ENCODE measurements at regions not wholly inside any gene's neighbourhood (a gene's known extent, or its start where the extent isn't known, plus 50 kb on each side); places are given as distances from the start of the nearest gene placed in this dataset.

GRCh38 chr4:175427751-175428150 lies 384.3 kb downstream of the GPM6A start:
- RAD21 ChIA-PET (ENCODE audit: low non-redundant PET in 1 of 2, low total read pairs in 2 of 2, uncharacterized antibody in 2 of 2, unreplicated experiment in 2 of 2), result no interaction called here
- no peak overlapping the region for H3K4me2 ChIP-seq (ENCODE audit: low read length)
- no peaks in the 10 kb centered on the region for H3K4me1 ChIP-seq (ENCODE audit: control insufficient read depth in 1 of 2, insufficient read depth in 2 of 2, low read length in 2 of 2)
- DNase-seq (ENCODE audit: low read depth, low spot score) (no peak), ATAC-seq (no peak)
- TF ChIP-seq CTCF (IDR thresholded peaks at IDR 0.05 in 2 of 3, conservative IDR thresholded peaks at IDR 0.05 in 1 of 3; ENCODE audit: borderline replicate concordance in 1 of 3, insufficient read depth in 1 of 3, low read depth in 2 of 3, low read length in 2 of 3), result no peak
- TF ChIP-seq POLR2A (IDR thresholded peaks at IDR 0.05; ENCODE audit: borderline replicate concordance, extremely low read depth, insufficient read depth, insufficient read length), result no peak
- no peak for TF ChIP-seq ZNF274 (IDR thresholded peaks at IDR 0.05; ENCODE audit: low read depth, low read length)
- no peak for TF ChIP-seq EZH2phosphoT487 (IDR thresholded peaks at IDR 0.05; ENCODE audit: borderline replicate concordance)
- TF ChIP-seq SP1 (IDR thresholded peaks at IDR 0.05; ENCODE audit: low read depth), result no peak
- TF ChIP-seq JUND (IDR thresholded peaks at IDR 0.05), result no peak
- TF ChIP-seq ELF1 (IDR thresholded peaks at IDR 0.05; ENCODE audit: borderline replicate concordance, low read depth), result no peak
- no peak for TF ChIP-seq EGR1 (IDR thresholded peaks at IDR 0.05; ENCODE audit: low read depth)
- TF ChIP-seq REST (IDR thresholded peaks at IDR 0.05; ENCODE audit: low read depth), result no peak
- no peak for TF ChIP-seq RAD21 (IDR thresholded peaks at IDR 0.05; ENCODE audit: low read depth)
- TF ChIP-seq MAX (IDR thresholded peaks at IDR 0.05), result no peak
- TF ChIP-seq SRF (IDR thresholded peaks at IDR 0.05; ENCODE audit: low read depth), result no peak
- no peak for TF ChIP-seq TCF7L2 (IDR thresholded peaks at IDR 0.05; ENCODE audit: borderline replicate concordance, extremely low read depth, insufficient read depth, insufficient read length)
- no peak for TF ChIP-seq ATF3 (IDR thresholded peaks at IDR 0.05)
- TF ChIP-seq FOSL1 (IDR thresholded peaks at IDR 0.05; ENCODE audit: low read depth), result no peak
- CTCF ChIA-PET, result no interaction called here
- no peaks in the 10 kb centered on the region for H3K9me2 ChIP-seq (ENCODE audit: insufficient read depth)
- H3K27ac ChIP-seq (ENCODE audit: low read depth, low read length), result no peak overlapping the region
- no TSS peak for BruUV-seq (replicated peaks)
- intact Hi-C loops (cut with micrococcal nuclease), result no loop called here
- no peaks in the 10 kb centered on the region for H4K20me1 ChIP-seq (ENCODE audit: insufficient read depth)
- no peak overlapping the region for H3K4me3 ChIP-seq (replicated peaks in 1 of 2; ENCODE audit: low read depth in 1 of 2, low read length in 2 of 2)
- H2AFZ ChIP-seq (ENCODE audit: low read depth, low read length, poor library complexity, severe bottlenecking), result no peak overlapping the region
- no peaks in the 10 kb centered on the region for H3K79me2 ChIP-seq (ENCODE audit: insufficient read depth, low read length)
- no peaks in the 10 kb centered on the region for H3K9me3 ChIP-seq (ENCODE audit: control insufficient read depth in 1 of 2, insufficient read depth in 1 of 2, low read depth in 1 of 2, low read length in 2 of 2)
- H3K36me3 ChIP-seq (ENCODE audit: control insufficient read depth in 1 of 2, insufficient read depth in 2 of 2, low read length in 2 of 2), result no peaks in the 10 kb centered on the region
- no peaks in the 10 kb centered on the region for H3K27me3 ChIP-seq (ENCODE audit: insufficient read depth, low read length)
- POLR2A ChIA-PET, result no interaction called here
- no peak overlapping the region for H3K9ac ChIP-seq (ENCODE audit: low read length)
